GM21360 (cell line): ENCODE measurements at regions not wholly inside any gene's neighbourhood (a gene's known extent, or its start where the extent isn't known, plus 50 kb on each side); places are given as distances from the start of the nearest gene placed in this dataset.

Experiments used
- ATAC-seq: cut with Tn5 transposase; IDR thresholded peaks from one replicate; pipeline ENCODE4 v1.9.1; 2021; ENCODE audit warnings: mild to moderate bottlenecking, moderate library complexity; ENCODE audit not compliant: unreplicated experiment

DNA sequence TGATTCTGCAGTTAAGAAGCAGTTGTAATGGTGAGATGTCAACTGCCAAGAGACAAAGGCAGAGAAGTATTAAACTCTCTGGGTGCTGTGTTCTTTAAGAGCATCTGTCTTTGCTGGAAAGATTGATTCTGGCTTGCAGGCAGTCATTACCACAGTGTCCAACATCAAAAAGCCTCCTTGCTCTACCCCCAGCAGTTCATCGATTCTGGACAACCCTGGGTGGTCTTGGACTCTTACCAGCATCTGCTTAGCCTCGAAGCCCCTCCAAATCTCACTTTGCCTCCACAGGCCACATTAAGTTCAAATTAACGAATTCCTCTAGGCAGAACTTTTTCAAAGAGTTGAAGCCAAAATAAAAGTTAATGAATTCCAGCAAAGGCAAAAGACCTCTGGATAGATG lies 1061.4 kb downstream of the TSN start:
- no peak for ATAC-seq

DNA sequence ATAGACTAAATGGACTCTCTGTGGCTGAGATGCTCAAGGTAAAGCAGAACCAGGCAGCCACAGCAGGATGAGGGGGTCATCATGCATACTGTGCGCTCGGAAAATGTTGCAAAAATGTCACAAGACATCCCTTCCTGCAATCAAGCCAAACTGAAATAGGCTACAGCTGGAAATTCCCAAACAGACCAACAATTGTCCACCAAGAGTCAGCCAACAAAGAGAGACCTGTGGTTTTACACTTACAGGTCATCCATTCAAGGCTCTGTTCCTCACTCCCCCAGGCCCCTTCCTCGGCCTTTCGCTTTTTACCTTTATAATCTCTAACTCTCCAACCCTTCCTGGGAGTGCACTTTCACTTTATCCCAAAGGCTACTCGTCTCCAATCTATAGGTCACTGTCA lies 1066.9 kb downstream of the TSN start:
- ATAC-seq, result no peak

GRCh38 chr2:122830157-122830556 lies 1074.7 kb downstream of the TSN start:
- ATAC-seq, result no peak

- no peak for ATAC-seq
Measured at GRCh38 chr2:122831649-122832048, 1076.2 kb downstream of the TSN start.

- no peak for ATAC-seq
Measured at GRCh38 chr2:122843503-122843902, 1088.1 kb downstream of the TSN start.

DNA sequence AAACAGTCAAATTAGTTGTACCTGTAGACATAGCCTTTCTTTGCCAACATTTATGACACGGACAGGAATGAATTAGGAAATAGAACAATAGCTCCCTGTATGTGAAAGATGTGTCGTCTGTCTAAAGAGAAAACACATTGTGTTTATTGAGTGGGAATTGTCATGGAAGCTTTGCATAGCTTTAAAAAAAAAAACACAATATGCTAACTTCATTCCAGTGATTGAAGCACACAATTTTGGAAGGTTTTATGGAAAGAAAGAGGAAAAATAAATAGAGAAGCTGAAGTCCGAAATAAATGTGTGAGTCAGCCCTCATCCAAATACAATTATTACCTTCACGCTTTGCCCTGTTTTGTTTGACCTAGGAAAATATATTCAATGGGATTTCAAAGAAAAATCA lies 1095.7 kb downstream of the TSN start:
- ATAC-seq, result no peak

GRCh38 chr2:122851972-122852531 lies 1096.6 kb downstream of the TSN start:
- no peak for ATAC-seq

GRCh38 chr2:122856696-122857095 lies 1101.2 kb downstream of the TSN start:
- no peak for ATAC-seq

DNA sequence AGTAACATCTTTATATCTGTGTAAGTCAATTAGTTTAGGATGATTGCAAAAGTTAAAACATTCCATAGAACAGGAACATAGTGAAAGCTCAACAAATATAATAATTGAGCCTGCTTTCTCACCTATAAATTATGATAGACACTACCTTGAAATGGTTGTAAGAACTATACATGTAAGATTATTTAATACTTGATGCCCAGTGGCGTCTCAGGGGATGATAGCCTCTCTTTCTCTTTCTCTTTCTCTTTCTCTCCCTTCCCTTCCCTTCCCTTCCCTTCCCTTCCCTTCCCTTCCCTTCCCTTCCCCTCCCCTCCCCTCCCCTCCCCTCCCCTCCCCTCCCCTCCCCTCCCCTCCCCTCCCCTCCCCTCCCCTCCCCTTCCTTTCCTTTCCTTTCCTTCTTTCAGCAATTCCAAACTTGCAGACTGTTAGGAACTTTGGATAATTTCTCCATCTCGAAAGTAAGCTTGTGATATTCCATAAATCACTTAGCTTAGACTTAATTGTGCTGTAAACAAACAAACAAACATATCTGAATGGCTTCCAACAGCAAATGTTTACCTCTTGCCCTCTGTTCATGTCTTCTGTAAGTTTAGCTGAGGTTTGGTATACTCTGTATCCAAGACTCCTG lies 1102.7 kb downstream of the TSN start:
- ATAC-seq, result no peak

DNA sequence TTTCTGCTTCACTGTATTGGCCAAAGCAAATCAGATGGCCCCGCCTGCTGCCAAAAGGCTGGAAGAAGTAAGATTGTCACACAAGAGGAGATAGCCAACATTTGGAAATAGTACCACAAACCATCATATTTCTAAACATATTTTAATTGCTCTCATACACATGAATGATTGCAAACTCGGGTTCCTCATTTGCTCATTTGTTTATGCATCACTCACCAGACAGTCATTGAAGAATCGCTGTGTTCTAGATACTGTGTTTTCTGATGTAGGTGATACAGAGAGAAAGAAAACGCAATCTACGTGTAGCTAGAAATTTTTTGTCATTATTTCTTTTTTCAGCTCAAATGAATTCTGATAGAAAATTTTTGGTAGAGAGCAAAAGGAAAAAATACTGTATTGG lies 1103.4 kb downstream of the TSN start:
- ATAC-seq, result no peak

DNA sequence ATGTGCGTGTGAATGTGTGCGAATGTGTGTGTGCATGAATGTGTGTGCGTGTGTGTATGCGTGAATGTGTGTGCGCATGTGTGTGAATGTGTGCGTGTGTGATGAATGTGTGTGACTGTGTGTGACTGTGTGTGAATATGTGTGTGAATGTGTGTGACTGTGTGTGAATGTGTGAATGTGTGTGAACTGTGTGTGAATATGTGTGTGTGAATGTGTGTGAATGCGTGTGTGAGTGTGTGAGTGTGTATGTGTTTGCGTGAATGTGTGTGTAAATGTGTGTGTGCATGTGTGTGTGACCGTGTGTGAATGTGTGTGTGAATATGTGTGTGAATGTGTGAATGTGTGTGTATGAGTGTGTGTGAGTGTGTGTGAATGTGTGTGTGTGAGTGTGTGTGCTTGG lies 1103.8 kb downstream of the TSN start:
- ATAC-seq, result no peak

DNA sequence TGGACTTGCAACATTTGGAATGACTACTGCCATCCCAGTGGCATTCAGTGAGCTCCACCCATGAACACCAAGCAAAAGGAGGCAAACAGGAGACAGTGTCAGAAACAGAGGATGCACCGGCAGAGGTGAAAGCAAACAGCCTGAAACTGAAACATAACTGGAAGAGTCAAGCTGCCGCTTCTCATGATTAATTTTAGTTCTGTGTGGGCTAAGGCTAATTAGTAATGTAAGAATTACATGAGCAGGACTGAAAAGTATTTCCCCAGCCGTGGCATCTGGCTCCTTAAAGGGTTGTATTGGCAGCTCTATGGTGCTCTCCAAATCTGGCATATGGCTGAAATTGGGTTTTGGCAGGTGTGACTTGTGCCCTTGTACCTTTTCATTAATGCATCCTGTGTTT lies 1108.1 kb downstream of the TSN start:
- no peak for ATAC-seq

DNA sequence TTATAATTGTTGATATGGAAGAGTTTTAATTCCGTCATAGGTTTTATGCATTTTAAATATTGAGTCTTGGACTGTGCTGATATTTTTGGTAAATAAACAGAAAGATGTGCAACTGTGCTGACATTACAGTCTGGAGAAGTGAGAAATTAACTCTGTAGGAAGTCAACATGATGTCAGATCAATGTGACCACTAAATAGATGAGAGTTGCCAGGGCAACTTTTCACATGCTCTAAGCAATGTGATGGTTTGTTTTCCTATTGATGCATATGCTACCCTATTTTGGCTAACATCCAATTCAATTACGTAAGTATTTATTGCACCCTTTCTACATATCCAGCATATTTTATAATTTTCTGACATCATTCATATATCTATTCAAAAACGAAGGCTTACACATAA lies 1109.3 kb downstream of the TSN start:
- no peak for ATAC-seq

DNA sequence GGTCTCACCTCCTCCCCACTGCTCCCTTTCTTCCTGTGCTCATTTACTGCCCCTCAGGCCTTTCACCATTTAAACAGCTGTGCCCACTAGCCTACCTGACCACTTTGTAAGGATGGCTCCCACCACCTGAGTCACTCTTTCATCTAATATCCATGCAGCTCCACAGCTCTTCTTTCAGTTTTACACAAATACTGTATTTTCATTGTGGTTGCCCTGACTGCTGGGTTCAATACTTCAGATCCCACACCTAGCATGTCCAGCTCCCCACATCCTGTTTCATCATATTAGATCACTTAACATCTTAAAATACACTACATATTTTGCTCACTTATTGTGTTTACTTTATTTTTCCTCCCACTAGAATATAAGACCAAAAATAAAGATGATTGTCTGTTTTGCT lies 1110.6 kb downstream of the TSN start:
- ATAC-seq, result no peak

GRCh38 chr2:122867941-122868340 lies 1112.5 kb downstream of the TSN start:
- no peak for ATAC-seq

DNA sequence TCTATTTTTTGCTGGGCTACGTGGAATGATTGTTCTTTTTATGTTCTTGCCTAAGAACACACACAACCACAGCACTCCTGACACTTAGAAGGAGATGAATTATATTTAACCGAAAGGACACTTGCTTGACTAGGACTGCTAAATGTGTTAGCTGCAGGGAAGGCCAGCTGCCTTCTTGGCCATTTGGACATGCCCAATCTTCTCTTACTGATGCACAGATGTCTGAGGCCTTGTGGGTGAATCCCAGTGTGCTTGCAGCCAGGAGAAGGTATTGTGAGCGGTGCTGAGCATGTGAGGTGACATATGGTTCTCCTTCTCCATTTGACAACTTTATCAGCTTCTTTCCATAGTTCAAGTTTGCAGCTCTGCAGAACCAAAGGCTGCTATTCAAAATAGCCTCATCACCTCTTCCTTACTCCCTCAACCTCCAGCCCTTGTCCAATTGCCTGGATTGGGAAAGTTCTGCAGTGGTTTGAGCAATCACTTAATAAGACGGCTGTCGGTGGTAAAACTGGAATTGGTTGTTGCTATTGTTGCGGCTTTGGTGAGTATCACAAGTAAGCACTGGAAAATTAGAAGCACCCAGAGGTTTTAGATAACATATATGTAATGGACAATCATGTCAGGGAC lies 1113.3 kb downstream of the TSN start:
- no peak for ATAC-seq

DNA sequence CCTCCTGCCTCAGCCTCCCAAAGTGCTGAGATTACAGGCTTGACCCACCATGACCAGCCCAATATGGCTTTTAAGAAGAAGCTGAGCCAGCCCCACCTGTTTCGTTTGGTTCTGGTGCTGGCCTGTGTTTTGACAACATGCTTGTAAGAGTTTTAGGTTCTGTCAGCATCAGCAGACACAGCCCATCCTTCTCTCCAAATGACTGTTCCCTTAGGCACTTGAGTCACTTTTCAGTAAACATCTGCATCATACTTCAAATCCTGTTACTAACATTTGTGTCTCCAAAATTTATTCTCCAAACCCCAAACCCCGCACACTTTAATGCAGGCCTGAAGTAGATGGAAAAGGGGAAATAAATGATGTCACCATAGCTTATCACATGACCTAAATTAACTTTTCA lies 1118.5 kb downstream of the TSN start:
- ATAC-seq, result no peak

DNA sequence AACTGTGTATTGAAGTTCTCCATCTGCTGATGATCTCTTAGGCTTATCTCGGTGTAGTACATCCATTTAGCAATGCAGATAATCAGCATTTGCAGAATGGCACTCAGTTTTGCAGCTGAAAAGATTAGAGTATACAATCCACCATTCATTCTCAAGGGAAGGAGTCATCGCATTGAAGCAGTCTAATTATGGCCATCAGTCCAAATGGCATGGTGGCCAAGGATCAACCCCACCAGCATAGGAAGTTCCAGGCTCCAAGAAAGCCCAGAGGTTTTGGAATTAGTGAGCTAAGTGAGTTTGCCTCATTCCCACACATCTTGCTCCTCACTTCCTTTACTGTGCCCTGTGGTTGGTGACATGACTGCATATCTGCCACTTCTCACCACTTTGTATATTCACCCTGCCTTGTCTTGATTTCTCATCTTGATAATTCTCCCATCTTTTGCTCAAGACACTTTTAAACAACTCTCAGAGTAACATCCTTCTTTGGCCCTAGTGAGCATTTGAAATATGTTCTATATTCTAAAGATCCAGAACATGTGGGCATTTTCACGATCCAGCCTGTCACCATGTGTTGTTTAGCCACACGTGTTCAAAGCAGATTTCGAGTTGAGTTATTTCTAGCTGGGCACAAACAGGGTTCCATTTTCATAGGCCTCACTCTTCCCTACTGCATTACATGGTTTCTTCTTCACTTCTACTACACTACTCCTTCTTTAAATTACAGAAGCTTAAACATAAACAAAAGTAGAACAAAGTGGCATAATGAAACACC lies 1119.8 kb downstream of the TSN start:
- ATAC-seq, result no peak

- ATAC-seq, result no peak
Measured at GRCh38 chr2:122883849-122884248, 1128.4 kb downstream of the TSN start.

- no peak for ATAC-seq
Measured at GRCh38 chr2:122884889-122885288, 1129.4 kb downstream of the TSN start.

DNA sequence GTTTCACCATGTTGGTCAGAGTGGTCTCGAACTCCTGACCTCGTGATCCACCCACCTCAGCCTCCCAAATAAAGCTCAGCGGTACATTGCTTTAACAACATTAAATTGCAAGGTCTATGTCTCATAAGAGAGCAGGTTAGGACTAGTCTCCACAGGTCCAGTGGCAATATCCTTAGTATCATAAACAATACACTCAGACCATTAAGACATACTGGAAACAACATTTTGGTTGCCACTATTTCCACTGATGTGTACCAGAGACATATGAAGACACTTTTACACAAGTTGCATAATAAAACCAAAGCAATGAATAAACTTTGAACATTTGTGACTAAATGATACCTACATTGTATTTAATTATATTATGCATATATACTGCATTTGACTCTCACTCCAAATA lies 1130.0 kb downstream of the TSN start:
- no peak for ATAC-seq
